Thoracic aorta (tissue), 2 donors: ENCODE measurements at regions not wholly inside any gene's neighbourhood (a gene's known extent, or its start where the extent isn't known, plus 50 kb on each side); places are given as distances from the start of the nearest gene placed in this dataset.

Experiments used
- ATAC-seq: fragments of 150-250 bp; one replicate; pipeline ENCODE4 v1.8.0; 2017; ENCODE audit warnings: low read depth; ENCODE audit not compliant: insufficient number of reproducible peaks, low FRiP score
- DNase-seq: peaks from one replicate; pipeline ENCODE4 v3.0.0-alpha.2; 2020; ENCODE audit warnings: low spot score
- H3K27ac ChIP-seq, 2 donors: fragments of 200-600 bp; sonication (generic); 1 replicate in 1 of 2; 2 replicates in 1 of 2; pipeline ENCODE4 v1.5.1; 2016; ENCODE audit warnings: mild to moderate bottlenecking in 2 of 2, moderate library complexity in 2 of 2
- H3K27me3 ChIP-seq: fragments of 200-600 bp; sonication (generic); replicated peaks from 2 replicates; pipeline ENCODE4 v1.6.0; 2016; ENCODE audit warnings: mild to moderate bottlenecking; ENCODE audit not compliant: insufficient read depth
- H3K36me3 ChIP-seq: fragments of 200-600 bp; sonication (generic); one replicate; pipeline ENCODE4 v1.5.1; 2016
- H3K4me1 ChIP-seq, 2 donors: fragments of 200-600 bp; sonication (generic); 1 replicate in 1 of 2; 2 replicates in 1 of 2; pipeline versions ENCODE4 v1.5.1 to v1.6.0; 2016; ENCODE audit warnings: low read depth in 2 of 2, mild to moderate bottlenecking in 1 of 2; ENCODE audit not compliant: control insufficient read depth in 1 of 2
- H3K4me3 ChIP-seq: fragments of 200-600 bp; sonication (generic); 2 replicates; pipeline ENCODE4 v1.5.1; 2016; ENCODE audit warnings: mild to moderate bottlenecking
- H3K9me3 ChIP-seq: fragments of 200-600 bp; sonication (generic); 2 replicates; pipeline ENCODE4 v1.5.1; 2016
- TF ChIP-seq, protein P1 (sequence below): fragments of 200-600 bp; sonication (generic); IDR thresholded peaks from one replicate; pipeline ENCODE4 v1.5.1; 2019; ENCODE audit warnings: antibody characterized with exemption

GRCh38 chr3:118556983-118557382 lies 477.7 kb downstream of the IGSF11 start:
- no peak for DNase-seq
- no peaks in the 10 kb centered on the region for H3K4me1 ChIP-seq

DNA sequence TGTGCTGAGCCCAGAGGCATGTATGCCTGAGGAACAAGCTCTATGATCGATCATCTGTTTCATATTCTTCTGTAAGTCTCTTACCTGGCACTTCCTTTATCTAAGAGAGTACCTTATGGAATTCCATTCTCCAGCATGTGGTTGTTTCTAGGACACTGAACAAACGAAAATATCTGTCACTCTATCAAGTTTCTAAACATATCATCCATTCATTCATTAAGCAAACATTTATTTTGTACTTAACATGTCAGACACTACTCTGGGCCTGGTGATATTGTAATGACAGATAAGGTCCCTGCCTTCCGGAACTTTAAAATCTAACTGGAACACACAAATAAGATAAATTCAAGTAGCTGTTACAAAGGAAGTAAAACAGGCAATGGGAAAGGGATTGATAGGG lies 477.1 kb downstream of the IGSF11 start:
- Histone ChIP-seq H3K4me3 (no peak overlapping the region), H3K27ac (no peak overlapping the region), H3K4me1 (no peaks in the 10 kb centered on the region), H3K27me3 (no peaks in the 10 kb centered on the region), H3K9me3 (no peaks in the 10 kb centered on the region), H3K36me3 (no peaks in the 10 kb centered on the region)
- no peak for ATAC-seq
- DNase-seq, result no peak
- TF ChIP-seq, protein P1, sequence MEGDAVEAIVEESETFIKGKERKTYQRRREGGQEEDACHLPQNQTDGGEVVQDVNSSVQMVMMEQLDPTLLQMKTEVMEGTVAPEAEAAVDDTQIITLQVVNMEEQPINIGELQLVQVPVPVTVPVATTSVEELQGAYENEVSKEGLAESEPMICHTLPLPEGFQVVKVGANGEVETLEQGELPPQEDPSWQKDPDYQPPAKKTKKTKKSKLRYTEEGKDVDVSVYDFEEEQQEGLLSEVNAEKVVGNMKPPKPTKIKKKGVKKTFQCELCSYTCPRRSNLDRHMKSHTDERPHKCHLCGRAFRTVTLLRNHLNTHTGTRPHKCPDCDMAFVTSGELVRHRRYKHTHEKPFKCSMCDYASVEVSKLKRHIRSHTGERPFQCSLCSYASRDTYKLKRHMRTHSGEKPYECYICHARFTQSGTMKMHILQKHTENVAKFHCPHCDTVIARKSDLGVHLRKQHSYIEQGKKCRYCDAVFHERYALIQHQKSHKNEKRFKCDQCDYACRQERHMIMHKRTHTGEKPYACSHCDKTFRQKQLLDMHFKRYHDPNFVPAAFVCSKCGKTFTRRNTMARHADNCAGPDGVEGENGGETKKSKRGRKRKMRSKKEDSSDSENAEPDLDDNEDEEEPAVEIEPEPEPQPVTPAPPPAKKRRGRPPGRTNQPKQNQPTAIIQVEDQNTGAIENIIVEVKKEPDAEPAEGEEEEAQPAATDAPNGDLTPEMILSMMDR, result no peak

More at GRCh38 chr3:118556983-118557382, 477.7 kb downstream of the IGSF11 start:
- TF ChIP-seq, protein P1, result no peak
- no peak overlapping the region for H3K4me3 ChIP-seq
- no peak overlapping the region for H3K27ac ChIP-seq
- no peak for ATAC-seq
- H3K36me3 ChIP-seq, result no peaks in the 10 kb centered on the region
- no peaks in the 10 kb centered on the region for H3K9me3 ChIP-seq
- H3K27me3 ChIP-seq, result no peaks in the 10 kb centered on the region

- no peaks in the 10 kb centered on the region for H3K36me3 ChIP-seq
- no peaks in the 10 kb centered on the region for H3K9me3 ChIP-seq
- no peak for ATAC-seq
- H3K27ac ChIP-seq, result no peak overlapping the region
- no peaks in the 10 kb centered on the region for H3K4me1 ChIP-seq
- no peaks in the 10 kb centered on the region for H3K27me3 ChIP-seq
- no peak for DNase-seq
- no peak overlapping the region for H3K4me3 ChIP-seq
- TF ChIP-seq, protein P1, result no peak
Observed at GRCh38 chr3:118559286-118559685, 475.4 kb downstream of the IGSF11 start.

GRCh38 chr3:118564800-118565199 lies 469.8 kb downstream of the IGSF11 start:
- Histone ChIP-seq H3K27ac (no peak overlapping the region), H3K4me1 (no peaks in the 10 kb centered on the region), H3K27me3 (no peaks in the 10 kb centered on the region), H3K9me3 (no peaks in the 10 kb centered on the region), H3K4me3 (no peak overlapping the region), H3K36me3 (no peaks in the 10 kb centered on the region)
- TF ChIP-seq, protein P1, result no peak
- DNase-seq, result no peak
- ATAC-seq, result no peak

GRCh38 chr3:118573912-118574311 lies 460.7 kb downstream of the IGSF11 start:
- TF ChIP-seq, protein P1, result no peak
- ATAC-seq (no peak), DNase-seq (no peak)
- no peaks in the 10 kb centered on the region for H3K36me3 ChIP-seq
- H3K27ac ChIP-seq, result no peak overlapping the region
- no peaks in the 10 kb centered on the region for H3K9me3 ChIP-seq
- H3K4me1 ChIP-seq, result no peaks in the 10 kb centered on the region
- H3K27me3 ChIP-seq, result no peaks in the 10 kb centered on the region
- no peak overlapping the region for H3K4me3 ChIP-seq
